HepG2 (cell line): ENCODE measurements at regions not wholly inside any gene's neighbourhood (a gene's known extent, or its start where the extent isn't known, plus 50 kb on each side); places are given as distances from the start of the nearest gene placed in this dataset.

ENCODE experiments used
- ATAC-seq: fragments of 200-7000 bp; cut with Tn5 transposase; 3 replicates; pipeline ENCODE4 v1.9.1; 2020; ENCODE audit warnings: mild to moderate bottlenecking, moderate library complexity
- BruUV-seq: library from RNA; stranded (reverse); fragments of 400-500 nt; replicated peaks from 2 replicates; lab custom pipeline; 2021; lab: Mats Ljungman, UMichigan
- CTCF ChIA-PET: fragments of 300-600 bp; formaldehyde crosslinking; extraction: SDS; loops from one replicate; lab custom pipeline; 2021; ENCODE audit warnings: low total read pairs, inconsistent platforms, low intra/inter-chr PET ratio; lab: Yijun Ruan, JAX
- POLR2A ChIA-PET: fragments of 350-600 bp; sonication (Branson Sonifier 250); formaldehyde crosslinking; loops from one replicate; lab custom pipeline; 2020; ENCODE audit warnings: antibody characterized with exemption, inconsistent platforms; lab: Yijun Ruan, JAX
- DNase-seq: peaks from one replicate; pipeline ENCODE4 v3.0.0-alpha.2; 2015; ENCODE audit warnings: low spot score
- FAIRE-seq: peaks from 3 replicates; lab custom pipeline; 2011; peaks lifted over from hg19 to GRCh38; lab: Jason Lieb, UNC
- H2AFZ ChIP-seq: one replicate; pipeline ENCODE4 v1.6.1; 2011; ENCODE audit warnings: low read length, inconsistent platforms
- H3K27ac ChIP-seq: fragments of 300-600 bp; 3 replicates; pipeline ENCODE4 v1.8.0; 2011; ENCODE audit warnings: mixed run types, mild to moderate bottlenecking, mixed read lengths, low read length, inconsistent platforms; ENCODE audit not compliant: insufficient read depth; ENCODE audit errors: extremely low read length
- H3K27me3 ChIP-seq, 2 experiments: fragments of 200-600 bp in 1 of 2; 2 replicates in 1 of 2; 3 replicates in 1 of 2; pipeline versions ENCODE4 v1.6.0 to v1.8.0; 2011; ENCODE audit warnings: low read length in 2 of 2, mild to moderate bottlenecking in 2 of 2, moderate library complexity in 2 of 2, inconsistent platforms in 1 of 2; ENCODE audit not compliant: insufficient read depth in 2 of 2, control insufficient read depth in 1 of 2
- H3K36me3 ChIP-seq, 2 experiments: fragments of 200-600 bp in 1 of 2; replicated peaks in 1 of 2; 2 replicates in 1 of 2; 3 replicates in 1 of 2; pipeline versions ENCODE4 v1.5.1 to v1.8.0; 2011; ENCODE audit warnings: low read length in 2 of 2, inconsistent platforms in 1 of 2; ENCODE audit not compliant: insufficient read depth in 2 of 2, control insufficient read depth in 1 of 2
- H3K4me1 ChIP-seq: 2 replicates; pipeline ENCODE4 v1.5.1; 2012; ENCODE audit warnings: low read length, inconsistent platforms; ENCODE audit not compliant: insufficient read depth
- H3K4me2 ChIP-seq: 2 replicates; pipeline ENCODE4 v1.6.0; 2011; ENCODE audit warnings: low read depth, low read length, inconsistent platforms
- H3K4me3 ChIP-seq, 3 experiments: fragments of 200-600 bp in 1 of 3; sonication (generic), shearing (Covaris generic) in 1 of 3; replicated peaks in 1 of 3; 2 replicates each; pipeline ENCODE4 v1.5.1; 2011 to 2016; ENCODE audit warnings: low read length in 3 of 3, inconsistent platforms in 2 of 3, low read depth in 2 of 3, mild to moderate bottlenecking in 2 of 3, control low read depth in 1 of 3, mixed read lengths in 1 of 3; ENCODE audit not compliant: insufficient read depth in 1 of 3
- H3K79me2 ChIP-seq: one replicate; pipeline ENCODE4 v1.6.1; 2011; ENCODE audit warnings: low read length, inconsistent platforms; ENCODE audit not compliant: insufficient read depth
- H3K9ac ChIP-seq: 2 replicates; pipeline ENCODE4 v1.6.0; 2011; ENCODE audit warnings: mild to moderate bottlenecking, low read depth, low read length, inconsistent platforms; ENCODE audit not compliant: insufficient read depth
- H3K9me3 ChIP-seq: 2 replicates; pipeline ENCODE4 v1.5.1; 2012; ENCODE audit warnings: mild to moderate bottlenecking, low read length
- H4K20me1 ChIP-seq: 2 replicates; pipeline ENCODE4 v1.6.0; 2011; ENCODE audit warnings: inconsistent platforms, mild to moderate bottlenecking, low read length, moderate library complexity; ENCODE audit not compliant: insufficient read depth
- CBX1 ChIP-seq: IDR thresholded peaks from one replicate; pipeline ENCODE4 v1.6.1; 2016; ENCODE audit warnings: antibody characterized with exemption, low read depth
- HCFC1 ChIP-seq: fragments of 150-350 bp; IDR thresholded peaks from 2 replicates; pipeline ENCODE4 v1.6.1; 2014; ENCODE audit warnings: low read depth, low read length
- HMG20B ChIP-seq: conservative IDR thresholded peaks from 2 replicates; pipeline ENCODE4 v1.6.1; 2016; ENCODE audit warnings: missing genetic modification reagents, missing compliant biosample characterization
- KLF12 ChIP-seq: sonication (generic); formaldehyde crosslinking; IDR thresholded peaks from 2 replicates; pipeline ENCODE4 v1.4.0; 2020; ENCODE audit warnings: missing genetic modification reagents, borderline replicate concordance
- MAF1 ChIP-seq: sonication (generic); formaldehyde crosslinking; IDR thresholded peaks from 2 replicates; pipeline ENCODE4 v1.5.0; 2020; ENCODE audit warnings: missing genetic modification reagents, borderline replicate concordance
- RNF2 ChIP-seq: fragments of 450-650 bp; conservative IDR thresholded peaks from 2 replicates; pipeline ENCODE4 v1.6.1; 2016; ENCODE audit warnings: low read depth
- SATB2 ChIP-seq: sonication (generic); formaldehyde crosslinking; IDR thresholded peaks from 2 replicates; pipeline ENCODE4 v1.5.0; 2020; ENCODE audit warnings: missing genetic modification reagents
- ZNF232 ChIP-seq: sonication (generic); formaldehyde crosslinking; IDR thresholded peaks from 2 replicates; pipeline ENCODE4 v1.4.0; 2020; ENCODE audit warnings: missing genetic modification reagents, borderline replicate concordance
- ZNF292 ChIP-seq: sonication (generic); formaldehyde crosslinking; IDR thresholded peaks from 2 replicates; pipeline ENCODE4 v1.8.1; 2022; ENCODE audit warnings: mild to moderate bottlenecking, low read depth, missing genetic modification reagents, borderline replicate concordance
- ZNF512 ChIP-seq: sonication (generic); formaldehyde crosslinking; IDR thresholded peaks from 2 replicates; pipeline ENCODE4 v1.4.0; 2020; ENCODE audit warnings: mild to moderate bottlenecking, missing genetic modification reagents
- ZNF512B ChIP-seq: sonication (generic); formaldehyde crosslinking; IDR thresholded peaks from 2 replicates; pipeline ENCODE4 v1.5.1; 2020; ENCODE audit warnings: missing genetic modification reagents, mild to moderate bottlenecking, borderline replicate concordance
- ZNF710 ChIP-seq: sonication (generic); formaldehyde crosslinking; IDR thresholded peaks from 2 replicates; pipeline ENCODE4 v1.5.0; 2020; ENCODE audit warnings: mild to moderate bottlenecking, missing genetic modification reagents, borderline replicate concordance
- ZSCAN30 ChIP-seq: sonication (generic); formaldehyde crosslinking; IDR thresholded peaks from 2 replicates; pipeline ENCODE4 v1.5.0; 2020; ENCODE audit warnings: mild to moderate bottlenecking, missing genetic modification reagents
- in situ Hi-C: cut with HindIII; loops from 2 replicates; pipeline ENCODE4 v1.10.0; 2017; ENCODE audit warnings: low pct_unique_long_range_greater_than_20kb; ENCODE audit not compliant: extremely low pct_ligation_motif_present
- intact Hi-C: fragments of 100-400 bp; cut with micrococcal nuclease; formaldehyde crosslinking; loops from one replicate; pipeline ENCODE4 v1.10.0; 2022; ENCODE audit not compliant: unreplicated experiment

GRCh38 chr2:139064159-139064558 lies 284.0 kb upstream of the NXPH2 start:
- ATAC-seq, result no peak
- intact Hi-C loops, result no loop called here
- BruUV-seq, result no TSS peak

More at GRCh38 chr2:139064159-139064558, 284.0 kb upstream of the NXPH2 start:
- FAIRE-seq (no peak), DNase-seq (no peak)
- in situ Hi-C loops, result no loop called here
- H4K20me1 ChIP-seq, result no peaks in the 10 kb centered on the region
- H3K4me2 ChIP-seq, result no peak overlapping the region
- H3K4me3 ChIP-seq, result no peak overlapping the region
- no peaks in the 10 kb centered on the region for H3K9me3 ChIP-seq
- no peaks in the 10 kb centered on the region for H3K36me3 ChIP-seq
- no peak overlapping the region for H2AFZ ChIP-seq
- H3K27me3 ChIP-seq, result no peaks in the 10 kb centered on the region
- ChIA-PET POLR2A (no interaction called here), CTCF (no interaction called here)
- H3K79me2 ChIP-seq, result no peaks in the 10 kb centered on the region
- no peak overlapping the region for H3K27ac ChIP-seq
- no peak overlapping the region for H3K9ac ChIP-seq
- TF ChIP-seq KLF12 (CRISPR knock-in tag) (no peak), ZNF292 (CRISPR knock-in tag) (no peak), HMG20B (CRISPR knock-in tag) (no peak), SATB2 (CRISPR knock-in tag) (no peak), ZNF512 (no peak), CBX1 (no peak), ZNF512B (CRISPR knock-in tag) (no peak), ZSCAN30 (CRISPR knock-in tag) (no peak), HCFC1 (no peak), ZNF710 (CRISPR knock-in tag) (no peak), MAF1 (CRISPR knock-in tag) (no peak), RNF2 (no peak), ZNF232 (CRISPR knock-in tag) (no peak)
- H3K4me1 ChIP-seq, result no peaks in the 10 kb centered on the region
